ENCODE measurements at regions not wholly inside any gene's neighbourhood (a gene's known extent, or its start where the extent isn't known, plus 50 kb on each side); places are given as distances from the start of the nearest gene placed in this dataset.

DNA sequence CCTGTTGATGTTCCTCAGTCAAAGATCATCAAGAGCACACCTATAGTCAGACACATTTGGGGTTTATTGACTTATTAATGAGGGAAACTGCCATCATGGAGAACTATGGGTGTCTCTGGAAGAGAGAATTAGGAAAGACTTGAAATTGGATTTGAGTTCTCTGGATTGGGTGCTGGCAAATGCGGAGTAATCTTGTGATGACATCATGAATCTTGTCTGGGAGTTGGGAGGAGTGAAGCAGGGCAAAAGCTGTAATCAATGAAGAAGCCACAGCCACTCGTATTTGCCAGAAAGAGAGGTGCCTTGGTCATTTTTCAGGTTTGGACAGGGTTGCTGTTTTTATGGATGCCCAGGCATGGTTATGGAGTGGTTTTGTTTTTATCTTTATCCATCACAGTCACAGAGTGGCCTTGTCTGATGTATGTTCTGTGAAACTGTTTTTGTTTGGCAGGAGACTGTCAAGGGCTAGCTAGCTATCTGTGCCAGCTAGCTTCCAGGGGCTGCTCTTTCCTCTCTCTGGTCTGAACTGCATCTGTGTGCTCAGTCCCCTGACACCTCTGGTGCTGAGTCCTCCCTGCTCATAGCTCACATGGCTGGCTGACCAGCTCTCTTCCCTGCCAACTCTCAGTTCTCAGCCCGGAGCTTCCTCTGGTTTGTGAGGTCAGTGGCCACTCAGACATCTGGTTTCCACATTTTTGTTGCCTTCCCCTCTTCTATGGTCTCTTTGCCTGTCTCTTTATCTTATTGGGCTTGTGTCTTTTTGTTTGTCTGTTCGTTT is 193.4 kb upstream of the RMP24 start:
- Histone ChIP-seq H3K27me3 (replicated peaks; ENCODE audit: insufficient read depth) (no peaks in the 10 kb centered on the region), H3K9me3 (no peaks in the 10 kb centered on the region), H3K36me3 (no peaks in the 10 kb centered on the region), H3K27ac (no peak overlapping the region), H3K4me3 (no peak overlapping the region), H3K4me1 (replicated peaks) (no peaks in the 10 kb centered on the region)
- TF ChIP-seq, protein P1, sequence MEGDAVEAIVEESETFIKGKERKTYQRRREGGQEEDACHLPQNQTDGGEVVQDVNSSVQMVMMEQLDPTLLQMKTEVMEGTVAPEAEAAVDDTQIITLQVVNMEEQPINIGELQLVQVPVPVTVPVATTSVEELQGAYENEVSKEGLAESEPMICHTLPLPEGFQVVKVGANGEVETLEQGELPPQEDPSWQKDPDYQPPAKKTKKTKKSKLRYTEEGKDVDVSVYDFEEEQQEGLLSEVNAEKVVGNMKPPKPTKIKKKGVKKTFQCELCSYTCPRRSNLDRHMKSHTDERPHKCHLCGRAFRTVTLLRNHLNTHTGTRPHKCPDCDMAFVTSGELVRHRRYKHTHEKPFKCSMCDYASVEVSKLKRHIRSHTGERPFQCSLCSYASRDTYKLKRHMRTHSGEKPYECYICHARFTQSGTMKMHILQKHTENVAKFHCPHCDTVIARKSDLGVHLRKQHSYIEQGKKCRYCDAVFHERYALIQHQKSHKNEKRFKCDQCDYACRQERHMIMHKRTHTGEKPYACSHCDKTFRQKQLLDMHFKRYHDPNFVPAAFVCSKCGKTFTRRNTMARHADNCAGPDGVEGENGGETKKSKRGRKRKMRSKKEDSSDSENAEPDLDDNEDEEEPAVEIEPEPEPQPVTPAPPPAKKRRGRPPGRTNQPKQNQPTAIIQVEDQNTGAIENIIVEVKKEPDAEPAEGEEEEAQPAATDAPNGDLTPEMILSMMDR (IDR thresholded peaks at IDR 0.05) = no peak
- TF ChIP-seq POLR2A (IDR thresholded peaks at IDR 0.05) = no peak
- TF ChIP-seq POLR2AphosphoS5 (IDR thresholded peaks at IDR 0.05) = no peak
- WGBS = 63% methylated on average over 4 of the region's 4 CpGs
- DNase-seq (ENCODE audit: low spot score) = no peak
- intact Hi-C loops (cut with DNase I) = no loop called here

DNA sequence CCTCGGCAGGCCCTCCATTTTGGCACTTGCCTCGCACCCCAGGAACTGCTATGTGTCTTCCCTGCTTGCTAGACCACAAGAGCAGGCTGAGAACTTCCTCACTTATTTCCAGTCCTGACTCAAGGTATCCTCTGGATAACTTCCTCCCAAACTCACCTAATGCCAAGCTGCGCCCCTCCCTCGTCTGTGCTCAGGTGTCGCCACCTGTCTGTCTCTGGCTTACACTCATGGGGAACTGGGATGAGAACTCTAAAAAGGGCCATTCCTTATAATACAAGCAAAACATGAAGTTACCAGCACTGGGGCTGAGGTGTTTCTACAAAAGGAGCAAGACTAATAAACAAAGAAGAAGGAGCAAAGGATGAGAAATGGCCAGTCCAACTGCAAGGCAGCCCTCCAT is 191.5 kb upstream of the RMP24 start:
- H3K4me1 ChIP-seq (replicated peaks) = no peaks in the 10 kb centered on the region
- 72% methylated on average over 5 of the region's 5 CpGs for WGBS
- no peak overlapping the region for H3K27ac ChIP-seq
- H3K9me3 ChIP-seq = no peaks in the 10 kb centered on the region
- no peaks in the 10 kb centered on the region for H3K27me3 ChIP-seq (replicated peaks; ENCODE audit: insufficient read depth)
- DNase-seq (ENCODE audit: low spot score) = no peak
- TF ChIP-seq, protein P1 (IDR thresholded peaks at IDR 0.05) = no peak
- TF ChIP-seq POLR2AphosphoS5 (IDR thresholded peaks at IDR 0.05) (no peak), POLR2A (IDR thresholded peaks at IDR 0.05) (no peak)
- intact Hi-C loops (cut with DNase I) = no loop called here
- no peak overlapping the region for H3K4me3 ChIP-seq
- no peaks in the 10 kb centered on the region for H3K36me3 ChIP-seq

DNA sequence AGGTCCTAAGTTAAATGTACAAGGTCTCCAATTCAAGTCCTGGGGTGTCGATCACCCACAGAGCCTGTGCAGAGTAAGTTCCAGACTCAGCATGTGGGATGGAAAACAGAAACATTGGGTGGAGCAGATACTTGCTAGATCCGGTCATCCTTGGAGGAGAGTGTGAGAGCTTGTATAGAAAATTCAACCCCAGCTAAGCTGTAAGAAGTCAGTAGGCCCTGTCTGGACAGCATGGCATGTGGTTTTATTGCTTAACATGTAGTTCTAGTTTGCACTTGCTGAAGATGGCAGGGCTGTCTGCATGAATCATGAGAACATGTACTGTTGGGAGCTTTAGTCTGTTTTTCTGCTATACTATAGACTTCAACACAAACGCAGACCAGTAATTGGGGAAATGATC is 189.6 kb upstream of the RMP24 start:
- Histone ChIP-seq H3K36me3 (no peaks in the 10 kb centered on the region), H3K4me3 (no peak overlapping the region), H3K4me1 (replicated peaks) (no peaks in the 10 kb centered on the region), H3K27me3 (replicated peaks; ENCODE audit: insufficient read depth) (no peaks in the 10 kb centered on the region), H3K27ac (no peak overlapping the region), H3K9me3 (no peaks in the 10 kb centered on the region)
- 91% methylated on average over 3 of the region's 3 CpGs for WGBS
- DNase-seq (ENCODE audit: low spot score) = no peak
- intact Hi-C loops (cut with DNase I) = no loop called here
- TF ChIP-seq POLR2A (IDR thresholded peaks at IDR 0.05) = no peak
- TF ChIP-seq, protein P1 (IDR thresholded peaks at IDR 0.05) = no peak

DNA sequence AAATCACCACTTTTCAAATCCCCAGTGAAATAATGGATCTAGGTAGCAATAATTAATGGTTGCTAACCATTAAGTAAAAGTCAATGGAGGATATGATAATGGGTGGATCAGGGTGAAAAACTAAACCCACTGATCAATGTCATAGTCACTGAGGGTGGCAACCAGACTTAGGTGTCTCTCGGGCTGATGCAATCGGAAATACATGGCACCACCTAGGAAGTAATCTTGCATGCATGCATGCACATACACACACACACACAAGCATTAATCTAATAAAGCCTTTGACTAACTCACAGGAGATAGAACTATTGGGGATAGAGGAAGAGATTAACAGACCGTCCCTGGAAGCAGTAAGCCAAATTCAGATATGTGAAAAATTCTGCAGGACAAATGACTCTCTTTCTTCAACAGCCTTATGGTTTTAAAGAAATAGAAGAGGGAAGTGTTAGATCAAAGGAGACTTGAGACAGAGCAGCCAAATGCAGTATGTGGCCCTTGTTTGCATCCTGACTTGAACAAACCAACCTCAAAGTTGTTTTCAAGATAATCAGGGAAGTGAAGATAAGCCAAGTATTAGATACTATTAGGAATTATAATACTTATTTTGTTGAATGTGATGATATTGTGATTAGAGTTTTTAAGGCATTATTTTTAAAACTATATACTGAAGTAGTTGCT is 186.0 kb upstream of the RMP24 start:
- H3K4me3 ChIP-seq = no peak overlapping the region
- H3K27ac ChIP-seq = no peak overlapping the region
- intact Hi-C loops (cut with DNase I) = no loop called here
- H3K36me3 ChIP-seq = no peaks in the 10 kb centered on the region
- no peaks in the 10 kb centered on the region for H3K9me3 ChIP-seq
- no peaks in the 10 kb centered on the region for H3K4me1 ChIP-seq (replicated peaks)
- H3K27me3 ChIP-seq (replicated peaks; ENCODE audit: insufficient read depth) = no peaks in the 10 kb centered on the region
- no peak for DNase-seq (ENCODE audit: low spot score)
- TF ChIP-seq POLR2AphosphoS5 (IDR thresholded peaks at IDR 0.05) (no peak), POLR2A (IDR thresholded peaks at IDR 0.05) (no peak)
- TF ChIP-seq, protein P1 (IDR thresholded peaks at IDR 0.05) = no peak
- 87% methylated on average over 3 of the region's 3 CpGs for WGBS

DNA sequence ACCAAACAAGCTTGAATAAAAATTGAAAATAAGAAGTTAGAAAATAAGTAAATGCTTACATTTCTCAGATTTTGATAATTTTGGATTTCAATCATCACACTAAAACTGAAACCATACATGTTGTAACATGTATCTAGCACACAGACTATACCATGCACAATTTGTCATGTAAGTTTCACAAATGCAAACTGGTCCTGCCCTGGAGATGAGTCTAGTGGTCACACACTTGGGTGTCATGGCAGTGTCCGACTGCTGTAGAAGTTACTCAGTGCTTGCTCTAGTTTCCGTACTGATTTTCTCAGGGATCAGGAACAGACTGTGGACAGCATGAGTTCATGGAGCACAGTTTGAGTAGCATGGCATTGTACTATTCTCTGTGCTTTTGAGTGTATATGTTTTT is 182.9 kb upstream of the RMP24 start:
- intact Hi-C loops (cut with DNase I) = no loop called here
- no peaks in the 10 kb centered on the region for H3K36me3 ChIP-seq
- no peak overlapping the region for H3K27ac ChIP-seq
- no peaks in the 10 kb centered on the region for H3K4me1 ChIP-seq (replicated peaks)
- WGBS = 97% methylated on average over 2 of the region's 2 CpGs
- no peaks in the 10 kb centered on the region for H3K9me3 ChIP-seq
- no peak overlapping the region for H3K4me3 ChIP-seq
- TF ChIP-seq POLR2AphosphoS5 (IDR thresholded peaks at IDR 0.05) (no peak), POLR2A (IDR thresholded peaks at IDR 0.05) (no peak)
- TF ChIP-seq, protein P1 (IDR thresholded peaks at IDR 0.05) = no peak
- H3K27me3 ChIP-seq (replicated peaks; ENCODE audit: insufficient read depth) = no peaks in the 10 kb centered on the region
- no peak for DNase-seq (ENCODE audit: low spot score)
